HG02571 (cell line): ENCODE measurements at regions not wholly inside any gene's neighbourhood (a gene's known extent, or its start where the extent isn't known, plus 50 kb on each side); places are given as distances from the start of the nearest gene placed in this dataset.
"Not testable (repeated sequence)": the region's sequence is repeated elsewhere in the genome, so short reads cannot be mapped to it uniquely, and the experiment has no call there.

ENCODE experiments used
- ATAC-seq: cut with Tn5 transposase; IDR thresholded peaks from one replicate; pipeline ENCODE4 v1.9.1; 2021; ENCODE audit warnings: mild to moderate bottlenecking, moderate library complexity; ENCODE audit not compliant: unreplicated experiment

- no peak for ATAC-seq
These were observed 239.1 kb upstream of the ARID2 start for GRCh38 chr12:45490232-45490881.

DNA sequence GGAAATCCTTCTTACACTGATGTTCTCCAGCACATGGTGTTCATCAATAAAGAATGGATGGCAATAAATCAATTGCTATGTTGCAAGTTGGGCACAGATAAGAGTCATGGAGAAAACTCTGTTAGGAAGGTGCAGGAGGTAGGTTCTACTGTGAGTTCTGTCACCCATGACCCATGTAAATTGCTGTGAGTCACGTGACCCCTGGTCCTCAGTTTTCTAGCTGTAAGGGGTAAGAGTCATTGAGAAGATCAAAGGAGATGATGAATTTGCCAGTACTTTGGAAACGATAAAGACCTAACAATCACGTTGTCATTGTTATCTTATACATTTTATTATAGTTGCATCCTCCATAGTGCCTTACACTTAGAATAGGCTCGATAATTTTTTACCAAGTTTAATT is 235.2 kb upstream of the ARID2 start:
- ATAC-seq, result no peak

GRCh38 chr12:45498645-45499044 is 230.9 kb upstream of the ARID2 start:
- no peak for ATAC-seq

DNA sequence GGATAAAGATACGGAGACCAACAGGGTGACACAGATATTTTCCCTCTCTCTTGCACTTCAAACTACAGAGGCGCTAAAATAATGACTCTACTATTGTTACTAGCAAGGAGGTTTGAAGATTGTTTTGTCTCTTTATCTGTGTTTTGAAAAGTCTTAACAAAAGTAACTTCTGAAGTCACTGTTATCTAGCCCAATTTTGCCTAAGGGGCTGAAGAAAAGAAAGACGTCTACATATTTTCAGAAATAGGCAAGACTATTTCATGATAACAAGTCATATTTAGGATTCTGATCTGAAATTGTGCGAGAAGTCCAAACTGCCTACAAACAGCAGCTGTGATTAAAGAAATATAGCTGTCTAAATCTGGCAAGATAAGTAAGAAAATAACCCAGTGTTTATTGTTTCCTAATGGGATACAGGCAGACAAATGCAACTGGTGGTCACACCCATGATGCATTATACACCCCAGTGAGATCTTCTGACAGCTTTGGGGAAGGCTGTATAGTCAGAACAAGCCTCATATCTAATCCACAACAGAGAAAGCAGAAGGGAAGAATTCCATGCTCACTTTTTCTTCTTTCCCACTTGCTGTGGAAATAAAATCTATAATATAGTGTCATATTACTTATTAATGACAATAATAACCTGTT is 226.9 kb upstream of the ARID2 start:
- ATAC-seq, result no peak

DNA sequence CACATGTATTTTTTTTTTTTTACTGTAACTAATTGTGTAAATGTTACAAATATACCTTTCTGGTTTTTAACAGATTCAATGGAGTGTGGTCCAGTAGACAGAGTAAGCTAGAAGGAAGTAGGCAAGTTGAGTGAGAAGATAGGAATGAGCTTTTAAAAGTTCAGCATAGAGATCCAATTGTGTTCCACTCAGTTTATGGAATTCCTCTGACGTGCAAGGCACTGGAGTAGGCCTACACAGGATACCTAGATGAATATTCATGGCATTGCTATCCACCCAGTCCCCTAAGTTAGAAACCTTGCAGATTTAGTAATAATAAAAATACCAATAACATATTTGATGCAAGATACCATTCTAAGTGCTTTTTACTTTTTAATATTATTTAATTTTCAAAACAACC is 225.6 kb upstream of the ARID2 start:
- no peak for ATAC-seq

DNA sequence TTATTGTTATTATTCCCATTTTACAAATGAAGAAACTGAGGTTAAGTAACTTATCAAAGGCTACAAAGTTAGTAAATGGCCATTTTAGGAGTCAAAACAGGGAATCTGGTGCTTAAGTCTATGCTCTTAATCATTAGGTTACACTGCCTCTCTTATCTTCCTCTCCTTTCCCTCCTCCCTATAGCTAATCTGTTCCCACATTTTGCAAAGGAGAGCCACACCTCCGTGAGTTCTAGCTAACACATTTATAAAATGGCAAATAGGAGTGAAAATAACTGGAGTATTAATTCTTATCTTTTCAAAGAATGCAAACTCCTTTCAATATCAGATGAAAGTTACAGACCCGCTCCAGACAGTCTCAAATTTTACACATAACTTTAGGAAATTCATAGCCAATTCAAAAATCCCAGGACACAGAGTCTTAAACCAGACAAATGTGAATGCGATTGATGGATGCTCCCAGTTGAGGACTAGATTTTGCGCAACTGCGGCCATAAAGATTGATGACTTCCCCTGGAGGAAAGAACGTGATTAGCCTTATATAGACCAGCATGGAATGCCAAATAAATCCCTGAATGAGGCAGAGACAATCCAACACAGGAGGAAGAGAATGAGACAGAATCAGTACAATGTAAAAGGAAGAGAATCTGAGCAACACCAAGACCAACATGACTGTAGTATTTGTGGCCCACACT is 225.0 kb upstream of the ARID2 start:
- no peak for ATAC-seq

DNA sequence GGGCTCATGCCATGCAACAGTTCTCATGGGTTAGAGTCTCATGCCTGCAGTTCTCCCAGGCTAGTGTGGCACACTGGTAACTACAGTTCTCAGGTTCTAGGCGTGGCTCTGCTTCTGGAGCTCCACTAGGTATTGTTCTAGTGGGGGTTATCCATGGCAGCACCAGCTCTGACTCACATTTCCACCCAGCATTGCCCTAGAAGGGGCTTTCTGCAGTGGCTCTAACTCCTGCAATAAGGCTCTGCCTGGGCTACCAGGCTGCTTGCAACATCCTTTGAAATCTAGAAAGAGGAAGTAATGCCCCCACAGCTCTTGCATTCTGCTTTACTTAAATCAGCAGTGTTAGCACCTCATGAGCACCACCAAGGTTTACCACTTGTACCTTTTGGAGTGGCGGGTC is 220.3 kb upstream of the ARID2 start:
- no peak for ATAC-seq

DNA sequence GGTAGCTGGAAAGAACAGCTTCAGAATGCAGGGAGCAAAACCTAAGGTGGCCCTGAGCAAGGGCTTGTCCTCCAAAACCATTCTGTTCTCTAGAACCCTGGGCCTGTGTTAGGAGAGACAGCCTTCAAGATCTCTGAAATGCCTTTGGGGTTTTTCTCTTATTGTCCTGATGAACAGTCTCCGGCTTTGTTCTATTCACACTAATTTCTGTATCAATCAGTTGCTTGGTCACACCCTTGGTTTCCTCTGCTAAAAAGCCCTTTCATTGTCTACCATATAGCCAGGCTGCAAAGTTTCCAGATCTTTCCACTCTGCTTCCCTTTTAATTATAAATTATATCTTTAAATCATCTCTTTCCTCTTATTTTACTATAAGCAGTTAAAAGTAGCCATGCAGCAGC is 219.9 kb upstream of the ARID2 start:
- no peak for ATAC-seq

GRCh38 chr12:45517381-45517780 is 212.1 kb upstream of the ARID2 start:
- no peak for ATAC-seq

DNA sequence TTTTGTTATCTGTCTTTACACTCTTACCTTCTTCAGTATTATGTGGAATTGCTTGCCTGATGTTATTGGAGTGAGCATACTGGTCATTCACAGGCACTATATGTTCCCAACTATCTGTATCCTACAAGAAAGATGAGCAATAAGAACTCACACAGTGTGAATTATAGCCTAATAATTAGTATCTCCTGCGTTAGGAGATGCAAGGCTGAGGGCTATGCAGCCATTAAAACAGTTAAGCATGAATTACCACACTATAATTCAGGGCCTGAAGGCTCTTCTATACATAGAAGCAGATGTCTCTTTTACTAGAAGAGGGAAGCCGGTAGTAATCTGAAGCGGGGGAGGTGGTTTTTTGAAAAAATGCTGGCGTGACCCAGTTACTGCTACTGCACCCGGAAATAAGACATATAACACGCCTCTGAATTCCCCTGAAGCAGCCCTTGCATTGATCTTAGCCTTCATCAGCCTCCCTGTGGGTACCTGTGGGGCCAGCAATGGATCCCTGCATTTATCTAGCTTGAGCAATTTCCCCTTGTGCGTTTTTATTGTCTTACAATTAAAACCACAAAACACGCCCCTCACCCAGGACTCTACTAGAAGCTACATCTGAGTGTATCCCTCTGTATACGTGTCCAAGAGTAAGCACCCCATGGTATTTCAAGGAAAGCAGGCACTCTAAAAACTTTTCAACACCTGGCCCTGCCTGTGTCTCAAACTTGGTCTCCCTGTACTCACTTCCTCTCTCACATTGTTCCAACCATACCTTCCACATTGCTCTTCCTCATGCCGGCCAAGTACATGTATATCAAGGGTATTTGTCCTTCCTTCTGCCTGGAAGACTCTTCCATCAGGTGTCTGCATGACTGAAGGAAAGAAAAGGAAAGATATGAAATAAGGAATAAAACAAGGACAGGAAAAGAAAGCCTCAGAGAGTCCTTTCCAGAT is 210.9 kb upstream of the ARID2 start:
- no peak for ATAC-seq

DNA sequence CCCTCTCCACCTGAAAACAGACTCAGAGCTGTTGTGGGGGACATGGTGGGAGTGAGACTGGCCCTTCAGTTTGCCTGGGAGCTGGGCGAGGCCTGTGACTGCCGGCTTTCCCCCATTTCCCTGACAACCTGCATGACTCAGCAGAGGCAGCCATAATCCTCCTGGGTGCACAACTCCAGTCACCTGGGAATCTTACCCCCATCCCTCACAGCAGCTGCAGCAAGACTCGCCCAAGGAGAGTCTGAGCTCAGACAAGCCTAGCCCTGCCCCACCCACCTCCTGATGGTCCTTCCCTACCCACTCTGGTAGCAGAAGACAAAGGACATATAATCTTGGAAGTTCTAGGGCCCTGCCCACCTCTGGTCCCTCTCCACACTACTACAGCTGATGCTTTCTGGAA is 207.3 kb upstream of the ARID2 start:
- no peak for ATAC-seq

DNA sequence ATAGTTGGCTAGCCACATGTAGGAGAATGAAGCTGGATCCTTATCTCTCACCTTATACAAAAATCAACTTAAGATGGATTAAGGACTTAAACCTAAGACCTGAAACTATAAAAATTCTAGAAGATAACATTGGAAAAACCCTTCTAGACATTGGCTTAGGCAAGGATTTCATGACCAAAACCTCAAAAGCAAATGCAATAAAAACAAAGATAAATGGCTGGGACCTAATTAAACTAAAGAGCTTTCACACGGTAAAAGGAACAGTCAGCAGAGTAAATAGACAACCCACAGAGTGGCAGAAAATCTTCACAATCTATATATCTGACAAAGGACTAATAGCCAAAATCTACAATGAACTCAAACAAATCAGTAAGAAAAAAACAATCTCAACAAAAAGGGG is 202.7 kb upstream of the ARID2 start:
- ATAC-seq, result not testable (repeated sequence)

DNA sequence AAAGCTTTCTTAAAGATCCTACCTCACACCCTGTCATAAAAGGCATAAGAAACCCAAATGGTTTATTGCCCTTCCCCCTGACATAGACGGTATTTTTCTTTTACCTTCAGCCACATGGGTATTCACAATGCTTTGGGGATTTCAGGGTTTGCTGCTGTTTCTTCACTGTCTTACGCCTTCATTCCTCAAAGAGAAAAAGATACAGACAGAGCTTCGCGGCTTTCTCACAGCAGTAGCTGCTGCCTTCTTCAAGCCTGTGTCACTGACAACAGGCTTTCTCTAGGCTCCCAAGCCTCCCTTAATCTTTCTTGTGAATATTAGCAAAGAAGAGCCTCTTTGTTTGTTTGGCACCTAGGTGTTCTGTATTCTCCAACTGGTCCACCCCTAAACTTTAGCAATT is 197.4 kb upstream of the ARID2 start:
- no peak for ATAC-seq

GRCh38 chr12:45535610-45536180 is 193.8 kb upstream of the ARID2 start:
- no peak for ATAC-seq

GRCh38 chr12:45536284-45536683 is 193.2 kb upstream of the ARID2 start:
- no peak for ATAC-seq

DNA sequence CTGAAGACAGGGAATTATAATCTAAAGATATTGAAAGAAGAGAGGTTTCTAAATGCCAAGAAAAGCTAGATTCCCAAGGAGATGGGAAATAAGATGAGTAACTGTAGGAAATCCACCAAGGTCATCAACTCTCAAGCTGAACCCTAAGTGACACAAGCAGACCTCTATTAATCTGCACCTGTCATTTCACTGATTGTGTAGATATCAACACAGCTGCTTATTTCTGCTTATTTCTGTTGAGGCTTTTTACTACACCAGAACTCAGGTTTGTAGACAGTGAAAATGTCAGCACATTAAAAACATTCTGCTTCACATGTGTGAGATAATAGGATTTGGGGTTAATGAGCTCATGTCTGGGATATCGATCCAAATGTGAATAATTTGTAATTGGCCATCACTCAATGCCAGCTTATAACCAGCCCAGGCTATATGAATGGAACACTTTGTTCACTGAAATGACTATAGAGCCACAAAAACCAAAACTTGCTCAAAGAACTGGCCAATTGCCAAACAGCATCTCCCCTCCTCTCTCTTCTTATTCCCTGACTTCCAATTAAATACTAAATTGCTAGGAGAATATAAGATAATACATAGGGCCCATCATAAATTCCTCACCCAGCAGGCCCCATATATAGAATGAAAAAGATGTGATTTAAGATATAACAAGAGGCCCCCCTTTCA is 188.7 kb upstream of the ARID2 start:
- no peak for ATAC-seq

GRCh38 chr12:45543887-45544286 is 185.6 kb upstream of the ARID2 start:
- ATAC-seq, result peak; percentile 87

- ATAC-seq, result no peak
These were observed 183.0 kb upstream of the ARID2 start for GRCh38 chr12:45546545-45546944.

GRCh38 chr12:45547132-45547531 is 182.4 kb upstream of the ARID2 start:
- no peak for ATAC-seq

GRCh38 chr12:45547822-45548221 is 181.7 kb upstream of the ARID2 start:
- ATAC-seq, result no peak
